ENCODE measurements at regions not wholly inside any gene's neighbourhood (a gene's known extent, or its start where the extent isn't known, plus 50 kb on each side); places are given as distances from the start of the nearest gene placed in this dataset.
"Not testable (repeated sequence)": the region's sequence is repeated elsewhere in the genome, so short reads cannot be mapped to it uniquely, and the experiment has no call there.

GRCh38 chr5:125092138-125092537 is 345.7 kb upstream of the ZNF608 start:
- TF ChIP-seq, protein P1, sequence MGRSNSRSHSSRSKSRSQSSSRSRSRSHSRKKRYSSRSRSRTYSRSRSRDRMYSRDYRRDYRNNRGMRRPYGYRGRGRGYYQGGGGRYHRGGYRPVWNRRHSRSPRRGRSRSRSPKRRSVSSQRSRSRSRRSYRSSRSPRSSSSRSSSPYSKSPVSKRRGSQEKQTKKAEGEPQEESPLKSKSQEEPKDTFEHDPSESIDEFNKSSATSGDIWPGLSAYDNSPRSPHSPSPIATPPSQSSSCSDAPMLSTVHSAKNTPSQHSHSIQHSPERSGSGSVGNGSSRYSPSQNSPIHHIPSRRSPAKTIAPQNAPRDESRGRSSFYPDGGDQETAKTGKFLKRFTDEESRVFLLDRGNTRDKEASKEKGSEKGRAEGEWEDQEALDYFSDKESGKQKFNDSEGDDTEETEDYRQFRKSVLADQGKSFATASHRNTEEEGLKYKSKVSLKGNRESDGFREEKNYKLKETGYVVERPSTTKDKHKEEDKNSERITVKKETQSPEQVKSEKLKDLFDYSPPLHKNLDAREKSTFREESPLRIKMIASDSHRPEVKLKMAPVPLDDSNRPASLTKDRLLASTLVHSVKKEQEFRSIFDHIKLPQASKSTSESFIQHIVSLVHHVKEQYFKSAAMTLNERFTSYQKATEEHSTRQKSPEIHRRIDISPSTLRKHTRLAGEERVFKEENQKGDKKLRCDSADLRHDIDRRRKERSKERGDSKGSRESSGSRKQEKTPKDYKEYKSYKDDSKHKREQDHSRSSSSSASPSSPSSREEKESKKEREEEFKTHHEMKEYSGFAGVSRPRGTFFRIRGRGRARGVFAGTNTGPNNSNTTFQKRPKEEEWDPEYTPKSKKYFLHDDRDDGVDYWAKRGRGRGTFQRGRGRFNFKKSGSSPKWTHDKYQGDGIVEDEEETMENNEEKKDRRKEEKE (IDR thresholded peaks at IDR 0.05): not testable (repeated sequence)
- not testable (repeated sequence) for TF ChIP-seq CREM (IDR thresholded peaks at IDR 0.05; ENCODE audit: low read depth); EP300 (IDR thresholded peaks at IDR 0.05; ENCODE audit: borderline replicate concordance in 1 of 2, control insufficient read depth in 1 of 2, low read depth in 2 of 2, low read length in 2 of 2); POLR2A (IDR thresholded peaks at IDR 0.05; ENCODE audit: low read depth, low read length); EGR1 (IDR thresholded peaks at IDR 0.05; ENCODE audit: borderline replicate concordance in 1 of 2, low read depth in 2 of 2, low read length in 2 of 2); CTCF (IDR thresholded peaks at IDR 0.05 in 2 of 3, conservative IDR thresholded peaks at IDR 0.05 in 1 of 3; ENCODE audit: control insufficient read depth in 2 of 3, extremely low read depth in 1 of 3, insufficient read depth in 1 of 3, low read depth in 3 of 3, low read length in 3 of 3)
- TF ChIP-seq, protein P2, sequence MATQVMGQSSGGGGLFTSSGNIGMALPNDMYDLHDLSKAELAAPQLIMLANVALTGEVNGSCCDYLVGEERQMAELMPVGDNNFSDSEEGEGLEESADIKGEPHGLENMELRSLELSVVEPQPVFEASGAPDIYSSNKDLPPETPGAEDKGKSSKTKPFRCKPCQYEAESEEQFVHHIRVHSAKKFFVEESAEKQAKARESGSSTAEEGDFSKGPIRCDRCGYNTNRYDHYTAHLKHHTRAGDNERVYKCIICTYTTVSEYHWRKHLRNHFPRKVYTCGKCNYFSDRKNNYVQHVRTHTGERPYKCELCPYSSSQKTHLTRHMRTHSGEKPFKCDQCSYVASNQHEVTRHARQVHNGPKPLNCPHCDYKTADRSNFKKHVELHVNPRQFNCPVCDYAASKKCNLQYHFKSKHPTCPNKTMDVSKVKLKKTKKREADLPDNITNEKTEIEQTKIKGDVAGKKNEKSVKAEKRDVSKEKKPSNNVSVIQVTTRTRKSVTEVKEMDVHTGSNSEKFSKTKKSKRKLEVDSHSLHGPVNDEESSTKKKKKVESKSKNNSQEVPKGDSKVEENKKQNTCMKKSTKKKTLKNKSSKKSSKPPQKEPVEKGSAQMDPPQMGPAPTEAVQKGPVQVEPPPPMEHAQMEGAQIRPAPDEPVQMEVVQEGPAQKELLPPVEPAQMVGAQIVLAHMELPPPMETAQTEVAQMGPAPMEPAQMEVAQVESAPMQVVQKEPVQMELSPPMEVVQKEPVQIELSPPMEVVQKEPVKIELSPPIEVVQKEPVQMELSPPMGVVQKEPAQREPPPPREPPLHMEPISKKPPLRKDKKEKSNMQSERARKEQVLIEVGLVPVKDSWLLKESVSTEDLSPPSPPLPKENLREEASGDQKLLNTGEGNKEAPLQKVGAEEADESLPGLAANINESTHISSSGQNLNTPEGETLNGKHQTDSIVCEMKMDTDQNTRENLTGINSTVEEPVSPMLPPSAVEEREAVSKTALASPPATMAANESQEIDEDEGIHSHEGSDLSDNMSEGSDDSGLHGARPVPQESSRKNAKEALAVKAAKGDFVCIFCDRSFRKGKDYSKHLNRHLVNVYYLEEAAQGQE (IDR thresholded peaks at IDR 0.05; ENCODE audit: low read depth, low read length): not testable (repeated sequence)

Data from GM12878 (cell line).